NB4 (cell line): ENCODE measurements at regions not wholly inside any gene's neighbourhood (a gene's known extent, or its start where the extent isn't known, plus 50 kb on each side); places are given as distances from the start of the nearest gene placed in this dataset.

Experiments
- DNase-seq: peaks from one replicate; pipeline ENCODE4 v3.0.0; 2010; ENCODE audit warnings: low read depth
- H3K4me3 ChIP-seq: one replicate; pipeline ENCODE4 v1.5.1; 2011; ENCODE audit warnings: mild to moderate bottlenecking, low read depth, low read length, moderate library complexity
- CTCF ChIP-seq: IDR thresholded peaks from one replicate; pipeline ENCODE4 v1.5.1; 2012; ENCODE audit warnings: low read depth, low read length
- MAX ChIP-seq: IDR thresholded peaks from 2 replicates; pipeline ENCODE4 v1.6.1; 2011; ENCODE audit warnings: low read depth, low read length
- MYC ChIP-seq: IDR thresholded peaks from 2 replicates; pipeline ENCODE4 v1.6.1; 2011; ENCODE audit warnings: low read depth, low read length
- POLR2A ChIP-seq: IDR thresholded peaks from 2 replicates; pipeline ENCODE4 v1.6.1; 2011; ENCODE audit warnings: mild to moderate bottlenecking; ENCODE audit not compliant: insufficient read length; ENCODE audit errors: extremely low read depth

GRCh38 chr13:65468628-65469027, 1761.5 kb downstream of the PCDH9 start:
- peak; percentile 8 for DNase-seq
- TF ChIP-seq MYC = no peak
- no peak for TF ChIP-seq POLR2A
- TF ChIP-seq CTCF = no peak
- TF ChIP-seq MAX = no peak
- no peak overlapping the region for H3K4me3 ChIP-seq

- no peak overlapping the region for H3K4me3 ChIP-seq
- TF ChIP-seq MAX (no peak), POLR2A (no peak), CTCF (no peak), MYC (no peak)
- peak; percentile 16 for DNase-seq
Observed at GRCh38 chr13:65461590-65461989, 1768.5 kb downstream of the PCDH9 start.

- H3K4me3 ChIP-seq = no peak overlapping the region
- DNase-seq = no peak
- no peak for TF ChIP-seq MAX
Observed at GRCh38 chr13:65460136-65460535, 1770.0 kb downstream of the PCDH9 start.

GRCh38 chr13:65456150-65456912, 1773.8 kb downstream of the PCDH9 start:
- TF ChIP-seq MAX (no peak), MYC (no peak), CTCF (no peak), POLR2A (no peak)
- H3K4me3 ChIP-seq = no peak overlapping the region
- DNase-seq = no peak

- no peak overlapping the region for H3K4me3 ChIP-seq
- DNase-seq = no peak
- TF ChIP-seq MYC = no peak
- TF ChIP-seq POLR2A = no peak
- TF ChIP-seq CTCF = no peak
- TF ChIP-seq MAX = no peak
Observed at GRCh38 chr13:65454403-65454802, 1775.7 kb downstream of the PCDH9 start.

GRCh38 chr13:65453982-65454381, 1776.2 kb downstream of the PCDH9 start:
- H3K4me3 ChIP-seq = no peak overlapping the region

More at GRCh38 chr13:65453982-65454381, 1776.2 kb downstream of the PCDH9 start:
- no peak for DNase-seq
- TF ChIP-seq MYC = no peak
- TF ChIP-seq POLR2A = no peak
- TF ChIP-seq MAX = no peak
- TF ChIP-seq CTCF = no peak
